ENCODE measurements at regions not wholly inside any gene's neighbourhood (a gene's known extent, or its start where the extent isn't known, plus 50 kb on each side); places are given as distances from the start of the nearest gene placed in this dataset.

DNA sequence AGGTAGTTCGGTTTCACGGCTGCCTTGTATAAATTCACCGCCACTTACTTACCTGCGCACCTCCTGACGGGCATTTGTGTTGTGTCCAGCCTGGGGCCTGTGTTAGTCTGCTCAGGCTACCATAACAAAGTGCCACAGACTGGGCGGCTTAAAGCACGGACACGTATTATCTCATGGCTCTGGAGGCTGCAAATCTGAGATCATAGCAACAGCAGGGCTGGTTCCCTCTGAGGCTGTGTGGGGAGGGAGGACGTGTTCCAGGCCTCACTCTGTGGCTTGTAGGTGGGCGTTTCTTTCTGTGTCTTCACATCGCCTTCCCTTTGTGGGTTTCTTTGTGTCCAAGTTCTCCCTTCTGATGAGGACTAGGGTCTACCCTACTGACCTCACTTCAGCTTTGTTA is 93.5 kb upstream of the FZD10 start:
- no peaks in the 10 kb centered on the region for H3K27me3 ChIP-seq
- ATAC-seq (no peak), DNase-seq (no peak), FAIRE-seq (no peak)
- intact Hi-C loops (cut with DNase I) = no loop called here
- WGBS, 2 donors = 68 to 72% methylated on average over 11 of the region's 11 CpGs
- H3K4me3 ChIP-seq = no peak overlapping the region
- H3K4me1 ChIP-seq = no peaks in the 10 kb centered on the region
- no peak for TF ChIP-seq CTCF (IDR thresholded peaks at IDR 0.05)
- H3K27ac ChIP-seq = no peak overlapping the region
- H3K9me3 ChIP-seq = no peaks in the 10 kb centered on the region
- no peaks in the 10 kb centered on the region for H3K36me3 ChIP-seq

DNA sequence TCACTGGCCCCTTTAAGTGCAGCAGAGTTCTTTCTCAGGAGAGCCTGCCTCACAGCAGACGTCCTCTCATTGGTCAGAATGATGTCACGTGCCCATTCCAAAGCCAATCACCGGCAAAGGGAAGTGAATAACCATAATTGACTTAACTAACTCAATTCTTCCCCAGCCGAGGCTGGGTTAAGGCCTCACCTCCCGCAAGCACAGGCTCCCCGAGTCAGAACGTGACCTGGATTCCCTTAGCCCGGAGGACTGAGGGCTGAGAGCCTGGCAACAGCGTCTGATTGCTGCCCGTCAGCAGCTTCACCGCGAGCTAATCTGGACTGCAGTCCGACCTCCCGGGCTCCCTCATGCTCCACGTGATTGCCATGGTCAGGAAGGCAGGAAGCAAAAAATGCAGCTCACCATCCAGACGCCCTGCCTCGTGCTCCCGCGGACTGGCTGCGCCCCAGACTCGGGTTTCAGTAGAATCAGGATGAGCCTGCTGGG is 92.1 kb upstream of the FZD10 start:
- Histone ChIP-seq H3K27me3 (no peaks in the 10 kb centered on the region), H3K27ac (peak overlapping the region in 2 of 4 donors; percentile 22 to 44), H3K4me3 (peak overlapping the region in 1 of 4 donors; percentile 12), H3K4me1 (no peaks in the 10 kb centered on the region), H3K9me3 (no peaks in the 10 kb centered on the region), H3K36me3 (no peaks in the 10 kb centered on the region)
- no peak for TF ChIP-seq CTCF (IDR thresholded peaks at IDR 0.05)
- FAIRE-seq = no peak
- peak; percentile 60 to 86 (median 75) for ATAC-seq
- whole genome bisulfite sequencing, 2 donors = 30 to 33% methylated on average over 21 of the region's 21 CpGs
- peak in 3 of 6 donors; percentile 39 to 44 (median 40) for DNase-seq
- intact Hi-C loops (cut with DNase I) = no loop called here

DNA sequence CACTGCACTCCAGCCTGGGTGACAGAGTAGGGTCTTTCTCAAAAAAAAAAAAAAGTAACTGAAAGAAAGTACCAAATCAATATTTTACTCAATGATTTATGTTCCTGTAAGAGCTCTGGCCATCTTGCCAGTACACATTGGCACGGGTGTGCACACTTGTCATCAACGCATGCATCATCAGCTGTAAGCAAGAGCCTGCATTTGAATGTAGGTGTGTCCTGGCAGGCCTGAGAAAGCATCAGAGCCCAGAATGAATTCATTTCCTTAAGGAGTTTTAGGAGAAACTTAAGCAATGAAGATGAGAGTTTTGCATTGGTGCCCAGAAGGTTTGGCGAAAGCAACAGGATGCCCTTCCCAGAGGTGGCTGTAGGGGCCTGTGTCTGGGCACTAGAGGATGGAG is 88.5 kb upstream of the FZD10 start:
- 66 to 80% methylated on average over 3 of the region's 3 CpGs for WGBS, 2 donors
- no peak for ATAC-seq

GRCh38 chr12:130074661-130075406 is 87.4 kb upstream of the FZD10 start:
- Histone ChIP-seq H3K9me3 (no peaks in the 10 kb centered on the region), H3K4me1 (no peaks in the 10 kb centered on the region), H3K27me3 (no peaks in the 10 kb centered on the region), H3K36me3 (no peaks in the 10 kb centered on the region), H3K27ac (no peak overlapping the region), H3K4me3 (no peak overlapping the region)
- 64 to 79% methylated on average over 8 of the region's 8 CpGs for WGBS, 2 donors
- DNase-seq (no peak), ATAC-seq (no peak), FAIRE-seq (no peak)
- TF ChIP-seq CTCF (IDR thresholded peaks at IDR 0.05) = no peak
- intact Hi-C loops (cut with DNase I) = no loop called here

More for the DNA sequence above, 88.5 kb upstream of the FZD10 start:
- TF ChIP-seq CTCF (IDR thresholded peaks at IDR 0.05) = no peak
- Histone ChIP-seq H3K27me3 (no peaks in the 10 kb centered on the region), H3K4me1 (no peaks in the 10 kb centered on the region), H3K36me3 (no peaks in the 10 kb centered on the region), H3K9me3 (no peaks in the 10 kb centered on the region), H3K27ac (no peak overlapping the region), H3K4me3 (no peak overlapping the region)
- DNase-seq (no peak), FAIRE-seq (no peak)
- intact Hi-C loops (cut with DNase I) = no loop called here

GRCh38 chr12:130075497-130076076 is 86.7 kb upstream of the FZD10 start:
- no peak for DNase-seq

More at GRCh38 chr12:130075497-130076076, 86.7 kb upstream of the FZD10 start:
- Histone ChIP-seq H3K9me3 (no peaks in the 10 kb centered on the region), H3K27me3 (no peaks in the 10 kb centered on the region), H3K36me3 (no peaks in the 10 kb centered on the region), H3K4me3 (no peak overlapping the region), H3K4me1 (no peaks in the 10 kb centered on the region), H3K27ac (no peak overlapping the region)
- intact Hi-C loops (cut with DNase I) = no loop called here
- ATAC-seq (no peak), FAIRE-seq (no peak)
- TF ChIP-seq CTCF (IDR thresholded peaks at IDR 0.05) = no peak
- WGBS, 2 donors = 64 to 69% methylated on average over 8 of the region's 8 CpGs
